Glomerular endothelial cell (primary cell): ENCODE measurements at regions not wholly inside any gene's neighbourhood (a gene's known extent, or its start where the extent isn't known, plus 50 kb on each side); places are given as distances from the start of the nearest gene placed in this dataset.
A peak's percentile ranks its signal among the peaks of the same experiment; 100 is the strongest.

Source experiments
- DNase-seq: peaks from one replicate; pipeline ENCODE4 v3.0.0-alpha.2; 2011; ENCODE audit warnings: low read depth, low spot score; ENCODE audit errors: extremely low read depth

DNA sequence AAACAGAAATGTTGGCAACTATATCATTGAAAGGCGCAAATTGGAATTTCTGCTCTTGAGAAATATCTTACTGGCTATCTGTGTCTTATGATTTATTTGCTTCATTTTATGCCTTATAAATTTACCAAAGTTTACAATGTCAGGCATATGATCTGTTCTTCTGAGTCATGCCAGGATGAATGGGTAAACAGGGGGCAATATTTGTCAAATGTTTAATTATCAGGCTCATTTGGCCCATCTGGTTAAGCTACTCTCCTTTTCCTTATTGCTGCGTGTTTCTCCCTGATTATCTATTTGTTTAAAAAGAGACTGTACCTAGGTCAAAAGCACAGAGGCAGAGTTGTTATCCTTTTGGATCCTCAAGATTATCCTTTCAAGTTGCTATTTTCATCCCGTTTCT lies 903.8 kb upstream of the PCDH10 start:
- no peak for DNase-seq

DNA sequence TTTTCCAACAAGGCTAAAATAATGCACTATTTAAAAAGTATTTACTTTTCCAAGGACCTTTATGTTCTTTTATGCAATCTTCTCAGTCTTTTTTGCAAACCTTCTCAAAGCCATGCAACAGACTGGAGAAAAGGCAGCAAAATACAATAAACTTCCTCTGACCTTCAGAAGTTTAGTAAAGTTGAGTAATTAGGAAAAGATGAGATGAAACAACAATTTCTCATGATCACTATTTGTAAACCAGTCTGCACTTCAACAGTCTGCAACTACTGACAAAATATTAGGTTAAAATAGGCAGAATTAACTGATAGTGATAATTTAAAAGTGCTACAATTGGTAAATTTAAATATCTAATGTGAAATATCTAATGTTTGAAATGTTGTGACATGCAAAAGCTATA lies 884.9 kb upstream of the PCDH10 start:
- DNase-seq = no peak

DNA sequence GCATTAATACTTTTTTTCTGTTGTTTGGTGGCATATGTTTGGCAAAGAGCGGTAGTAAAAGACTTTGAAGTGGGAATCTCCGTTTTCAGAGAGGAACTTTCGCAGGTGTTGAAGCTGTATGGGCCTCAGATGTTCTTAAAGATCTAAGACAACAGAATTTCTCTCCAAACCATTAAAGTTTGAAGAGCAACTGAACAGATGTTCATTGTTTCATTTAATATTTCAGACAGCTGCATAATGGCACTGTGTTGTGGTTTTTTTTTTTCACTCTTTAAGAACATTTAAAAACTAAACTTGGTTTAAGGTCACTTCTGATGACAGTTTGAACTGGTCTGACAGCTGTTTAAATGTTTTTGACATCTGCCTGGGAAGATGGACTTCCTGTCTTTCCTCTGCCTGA lies 882.7 kb upstream of the PCDH10 start:
- no peak for DNase-seq

DNA sequence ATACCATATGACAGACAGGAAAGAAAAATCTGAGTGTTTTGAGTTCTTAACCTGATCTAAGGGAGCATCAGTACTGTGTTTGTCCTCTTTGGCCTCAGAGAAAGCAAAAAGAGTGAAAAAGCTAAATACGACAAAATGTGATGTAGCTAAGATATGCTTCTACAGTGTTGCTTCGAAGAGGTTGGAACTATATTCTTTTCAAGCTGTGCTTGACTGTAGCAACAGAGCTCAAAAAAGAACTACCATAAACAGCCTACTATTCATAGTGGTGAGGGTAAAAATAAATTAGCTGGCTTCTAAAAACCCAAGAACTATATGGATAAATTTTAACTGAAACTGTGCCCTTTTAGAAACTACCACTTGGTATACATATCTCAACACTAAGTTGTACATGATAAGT lies 881.8 kb upstream of the PCDH10 start:
- DNase-seq = no peak

DNA sequence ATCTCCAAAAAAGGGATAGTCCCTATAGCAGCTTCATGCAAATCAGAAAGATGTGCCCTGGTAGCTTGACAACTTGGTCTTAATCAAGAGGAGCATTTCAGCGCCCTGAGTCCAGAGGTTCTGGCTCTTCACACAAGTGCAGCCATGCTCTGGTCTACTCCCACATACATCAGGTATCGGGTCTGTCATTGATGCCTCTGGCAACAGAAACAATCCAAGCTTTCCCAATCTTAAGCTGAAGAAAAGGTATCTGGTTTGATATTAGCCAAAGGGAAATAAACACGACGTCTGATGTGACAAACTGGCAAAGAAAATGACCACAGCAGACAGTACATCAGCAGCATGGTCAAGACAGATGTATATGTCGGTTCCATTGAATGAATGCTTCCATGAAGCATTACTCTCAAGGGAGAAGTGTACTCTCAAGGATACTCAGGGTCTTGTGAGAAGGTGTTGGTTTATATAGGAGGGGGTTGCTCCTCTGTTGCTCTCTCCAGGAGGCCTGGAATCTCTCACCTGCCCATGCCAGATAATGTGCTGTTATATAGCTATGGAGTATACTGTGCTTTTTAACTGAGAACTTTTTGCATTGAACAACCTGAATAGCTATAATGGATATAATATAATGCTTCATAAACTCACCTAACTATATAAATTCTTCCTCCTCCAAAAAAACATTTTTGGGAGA lies 879.6 kb upstream of the PCDH10 start:
- no peak for DNase-seq

DNA sequence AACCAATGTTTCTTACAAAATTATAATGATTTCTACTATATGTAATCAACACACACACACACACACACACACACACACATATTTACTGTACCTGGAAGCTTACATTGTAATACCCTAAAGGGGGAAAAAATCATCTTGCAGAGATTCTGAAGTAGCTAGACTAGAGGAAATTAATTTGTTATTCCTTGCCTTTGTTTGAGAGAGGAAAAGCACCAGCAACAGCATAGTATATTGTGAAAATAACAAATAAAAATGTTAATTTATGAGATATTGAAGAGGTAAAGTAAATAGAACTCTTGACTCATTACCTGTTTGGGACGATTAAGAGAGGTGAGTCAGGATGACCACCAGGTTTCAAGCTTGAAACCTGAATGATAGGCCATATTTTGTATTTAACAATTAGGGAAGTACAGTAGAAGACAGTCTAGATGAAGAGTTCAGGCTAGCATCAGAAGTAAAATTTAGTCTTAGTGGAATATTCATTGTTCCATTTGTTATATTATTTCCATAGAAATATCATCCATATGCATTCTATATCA lies 873.4 kb upstream of the PCDH10 start:
- no peak for DNase-seq

DNA sequence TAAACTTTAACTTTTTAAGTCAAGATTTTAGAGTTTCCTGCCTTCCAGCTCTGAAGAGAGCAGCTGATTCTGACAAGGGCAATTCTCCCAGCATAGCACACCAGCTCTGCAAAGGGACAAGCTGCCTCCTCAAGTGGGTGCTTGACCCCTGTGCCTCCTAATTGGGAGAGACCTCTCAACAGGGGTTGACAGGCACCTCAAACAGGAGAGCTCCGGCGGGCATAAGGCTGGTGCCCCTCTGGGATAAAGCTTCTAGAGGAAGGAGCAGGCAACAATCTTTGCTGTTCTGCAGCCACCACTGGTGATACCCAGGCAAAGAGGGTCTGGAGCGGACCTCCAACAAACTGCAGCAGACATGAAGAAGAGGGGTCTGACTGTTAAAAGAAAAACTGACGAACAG lies 872.9 kb upstream of the PCDH10 start:
- no peak for DNase-seq

DNA sequence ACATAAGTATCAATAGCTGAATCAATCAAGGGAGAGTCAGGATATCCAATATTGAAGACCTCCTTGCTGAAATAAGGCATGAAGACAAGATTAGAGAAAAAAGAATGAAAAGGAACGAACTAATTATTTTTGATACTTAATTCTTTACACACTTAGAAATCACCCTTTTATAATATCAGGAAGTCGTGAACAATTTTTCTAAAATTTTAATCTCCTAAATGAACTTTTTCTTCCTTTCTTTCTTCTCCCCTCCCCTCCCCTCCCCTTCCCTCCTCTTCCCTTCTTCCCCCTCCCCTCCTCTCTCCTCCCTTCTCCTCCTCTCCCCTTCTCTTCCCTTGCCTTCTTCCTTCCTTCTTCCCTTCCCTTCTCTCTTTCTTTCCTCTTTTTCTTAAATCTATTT lies 872.1 kb upstream of the PCDH10 start:
- no peak for DNase-seq

DNA sequence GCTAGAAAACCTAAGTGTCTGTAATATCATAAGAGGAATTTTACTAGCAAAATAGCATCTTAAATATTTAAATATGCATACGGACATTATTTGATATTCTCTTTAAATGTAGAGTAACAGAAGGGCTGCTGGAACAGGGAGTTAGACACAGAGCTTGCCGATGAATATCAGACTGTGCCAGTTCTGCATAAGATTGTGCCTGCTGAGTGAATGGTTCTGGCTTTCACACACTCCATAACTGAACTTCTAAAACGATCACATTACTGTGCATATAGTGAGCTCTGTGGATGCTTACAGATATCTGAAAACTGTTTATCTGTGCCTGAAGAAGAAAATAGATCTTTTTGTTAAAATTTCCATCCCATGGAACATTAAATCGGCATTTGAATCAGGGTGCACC lies 867.4 kb upstream of the PCDH10 start:
- no peak for DNase-seq

DNA sequence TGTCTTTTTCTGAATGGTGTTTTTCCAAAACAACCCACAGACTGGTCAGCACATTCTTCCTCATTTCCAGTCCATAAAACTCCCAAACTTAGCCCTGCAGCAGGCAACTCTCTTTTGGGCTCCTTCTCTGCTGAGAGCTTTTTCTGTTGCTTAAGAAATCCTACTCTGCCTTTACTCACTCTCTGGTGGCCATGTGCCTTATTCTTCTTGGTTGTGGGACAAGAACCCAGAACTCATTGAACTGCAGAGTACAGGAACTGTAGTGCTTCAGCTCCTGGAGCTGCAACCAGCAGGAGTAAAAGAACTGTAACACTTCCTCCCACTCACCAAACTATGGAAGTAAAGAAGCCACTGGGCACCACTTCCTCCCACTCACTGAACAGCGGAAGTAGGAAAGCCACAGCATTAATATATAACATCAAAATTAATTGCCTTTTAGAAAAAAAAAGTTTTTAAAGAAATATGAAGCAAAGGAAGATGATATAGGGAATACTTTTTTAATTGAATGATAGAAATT lies 864.1 kb upstream of the PCDH10 start:
- DNase-seq = no peak

DNA sequence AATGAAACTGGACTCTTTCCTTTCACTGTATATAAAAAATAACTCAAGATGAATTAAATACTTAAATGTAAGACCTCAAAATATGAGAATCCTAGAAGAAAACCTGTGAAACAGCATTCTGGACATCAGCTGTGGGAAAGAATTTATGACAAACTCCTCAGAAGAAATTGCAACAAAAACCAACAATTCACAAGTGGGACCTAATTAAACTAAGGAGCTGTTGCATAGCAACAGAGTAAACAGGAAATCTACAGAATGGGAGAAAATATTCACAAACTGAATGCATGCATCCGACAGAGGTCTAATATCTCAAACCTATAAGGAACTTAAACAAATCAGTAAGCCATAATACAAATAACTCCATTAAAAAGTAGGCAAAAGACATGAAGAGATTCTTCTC lies 851.7 kb upstream of the PCDH10 start:
- peak; percentile 9 for DNase-seq

DNA sequence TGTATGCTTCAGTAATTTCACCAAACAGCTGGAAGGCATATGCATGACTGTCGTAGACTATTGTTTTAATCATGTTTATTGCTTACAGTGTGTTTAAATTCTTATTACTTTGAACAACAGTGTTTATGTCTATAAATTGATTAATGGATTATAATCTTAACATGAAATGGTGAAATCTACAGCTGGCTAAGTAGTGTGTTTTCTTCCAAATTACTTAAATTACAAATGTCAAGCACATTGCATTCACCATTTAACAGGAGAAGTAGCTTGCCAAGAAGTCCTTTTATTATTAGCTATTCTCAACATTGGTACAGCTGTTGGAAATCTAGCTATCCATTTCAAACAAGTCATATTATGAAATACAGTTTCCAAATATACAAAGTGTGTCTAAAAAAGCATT lies 849.3 kb upstream of the PCDH10 start:
- DNase-seq = no peak

DNA sequence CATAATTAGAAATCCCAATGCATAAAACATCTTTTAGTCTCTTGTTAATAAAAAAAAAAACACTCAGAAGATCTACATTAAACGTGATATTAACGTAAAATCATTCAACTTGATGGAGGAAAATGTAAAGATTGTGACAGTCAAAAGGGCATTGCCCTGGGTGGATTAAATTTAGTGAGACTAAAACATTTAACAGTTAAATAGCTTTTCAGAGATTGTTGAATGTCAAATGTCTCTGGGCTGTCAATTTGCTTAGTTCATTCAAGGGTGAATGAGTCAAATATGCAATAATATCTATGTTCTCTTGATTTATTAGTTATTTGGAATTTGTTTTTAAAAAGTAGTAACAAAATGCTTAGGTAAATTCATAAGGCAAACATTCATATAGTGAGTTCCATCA lies 836.6 kb upstream of the PCDH10 start:
- no peak for DNase-seq

DNA sequence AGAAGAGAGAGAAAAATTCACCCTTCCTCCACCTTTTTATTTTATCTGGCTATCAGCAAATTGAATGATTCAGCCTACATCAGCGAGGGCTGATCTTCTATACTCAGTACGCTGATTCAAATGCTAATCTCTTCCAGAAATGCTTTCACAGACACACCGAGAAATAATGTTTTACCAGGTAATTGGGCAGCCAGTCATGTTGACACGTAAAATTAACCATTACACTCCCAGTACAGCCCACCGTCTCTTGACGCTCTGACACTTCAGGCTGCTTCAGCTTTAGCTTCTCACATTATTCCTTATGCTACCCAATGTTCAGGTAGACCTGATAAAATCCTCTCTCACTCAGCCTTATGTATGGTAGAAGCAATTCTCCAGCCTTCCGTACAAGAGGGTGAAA lies 835.2 kb upstream of the PCDH10 start:
- no peak for DNase-seq

DNA sequence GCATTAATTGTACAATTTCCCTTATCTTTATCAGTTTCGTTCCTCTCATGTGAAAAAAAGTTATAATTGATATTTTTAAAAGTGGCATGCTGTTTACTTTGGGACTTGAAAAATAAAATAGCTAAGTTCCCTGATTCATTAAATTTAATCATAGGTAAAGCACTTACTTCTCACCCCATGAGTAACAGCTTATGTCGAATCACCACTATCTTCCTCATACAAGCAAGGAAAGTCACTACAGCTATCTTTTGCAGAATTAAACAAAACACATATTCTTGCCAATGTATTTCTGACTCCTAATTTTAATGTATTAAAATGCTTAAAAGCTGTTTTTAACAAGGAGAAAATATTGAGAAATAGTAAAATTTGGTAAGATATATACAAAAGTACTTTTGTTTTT lies 832.4 kb upstream of the PCDH10 start:
- DNase-seq = no peak

DNA sequence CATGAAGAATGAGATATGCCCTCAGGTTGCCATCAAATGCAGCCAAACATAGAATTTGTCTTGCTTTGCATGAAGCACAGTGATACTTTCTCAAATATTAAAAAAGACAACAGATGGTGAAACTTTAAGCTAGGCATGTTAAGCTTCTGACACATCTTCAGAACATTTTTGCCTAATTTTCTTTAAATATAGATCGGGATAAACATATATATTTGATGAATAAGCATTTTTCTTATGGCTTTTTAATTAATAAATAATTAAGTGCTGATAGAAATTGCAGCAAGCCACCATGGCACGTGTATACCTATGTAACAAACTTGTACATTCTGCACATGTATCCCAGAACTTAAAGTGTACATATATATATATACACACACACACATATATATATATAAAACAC lies 831.2 kb upstream of the PCDH10 start:
- DNase-seq = no peak

DNA sequence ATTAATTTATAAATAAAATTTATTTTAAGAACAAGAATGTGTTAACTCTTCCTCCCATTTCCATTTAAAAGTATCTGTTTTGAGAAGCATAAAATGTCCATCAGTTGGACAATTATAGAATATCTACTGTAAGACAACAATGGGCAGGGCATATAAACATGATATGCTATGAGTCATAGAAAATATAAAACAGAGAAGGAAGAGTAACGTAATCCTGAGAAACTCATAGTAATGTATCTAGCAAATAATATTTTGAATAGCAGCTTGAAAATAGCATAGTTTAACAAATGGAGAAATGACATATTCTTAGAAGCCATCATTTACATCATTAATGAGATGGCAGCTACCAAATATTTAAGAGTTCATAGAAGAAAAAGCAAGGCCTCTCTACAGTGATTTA lies 820.3 kb upstream of the PCDH10 start:
- DNase-seq = no peak

DNA sequence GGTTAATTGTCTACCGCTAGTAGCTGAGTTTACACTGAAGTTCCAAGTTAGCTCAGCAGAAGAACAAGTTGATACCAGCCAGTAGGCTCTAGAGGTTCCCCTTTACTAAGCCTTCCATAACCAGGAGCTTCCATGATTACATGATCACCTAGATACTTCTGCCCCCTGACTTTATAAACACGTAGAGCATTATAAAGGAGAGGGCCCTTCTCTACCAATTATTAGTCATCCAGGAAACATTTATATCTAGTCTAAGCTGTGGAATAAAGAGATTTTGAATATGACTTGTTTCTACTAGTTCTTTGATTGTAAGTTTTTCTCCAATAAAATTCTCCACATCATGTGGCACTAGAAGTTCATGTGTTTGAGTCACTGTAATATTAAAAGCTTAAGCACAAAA lies 818.1 kb upstream of the PCDH10 start:
- DNase-seq = no peak

DNA sequence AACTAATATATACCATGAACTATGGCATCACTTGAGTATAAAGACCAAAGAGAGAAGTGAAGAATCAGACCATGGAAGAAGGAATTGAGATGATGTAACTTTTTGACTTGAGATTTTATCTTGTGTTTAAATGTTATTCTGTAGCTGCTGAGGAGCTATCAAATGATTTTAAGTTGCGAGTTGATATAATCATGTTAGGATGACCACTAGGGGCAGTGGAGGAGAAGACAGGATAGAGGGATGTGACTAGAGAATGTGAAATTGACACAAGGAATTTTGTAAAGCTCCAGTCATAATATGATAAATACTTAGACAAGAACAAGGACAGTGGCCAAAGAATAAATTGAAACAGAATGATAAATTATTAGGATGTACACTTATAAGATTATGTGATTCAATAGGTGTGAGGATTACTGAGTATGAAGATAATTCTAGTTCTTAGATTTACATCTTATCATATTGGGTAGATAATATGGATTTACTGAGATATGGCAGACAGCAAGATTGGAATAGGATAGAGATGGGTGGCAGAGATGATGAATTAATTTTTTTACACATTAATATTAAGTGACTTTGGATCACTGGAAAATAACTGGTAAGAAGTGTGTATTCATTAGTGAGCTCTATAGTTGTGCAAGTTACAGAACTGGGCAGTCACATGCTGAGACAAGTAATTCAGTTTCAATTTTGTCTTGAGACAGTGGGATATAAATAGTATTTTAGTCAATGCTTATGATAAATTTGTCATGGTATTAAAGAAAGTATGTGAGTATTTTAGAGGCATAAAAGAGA lies 816.0 kb upstream of the PCDH10 start:
- no peak for DNase-seq

DNA sequence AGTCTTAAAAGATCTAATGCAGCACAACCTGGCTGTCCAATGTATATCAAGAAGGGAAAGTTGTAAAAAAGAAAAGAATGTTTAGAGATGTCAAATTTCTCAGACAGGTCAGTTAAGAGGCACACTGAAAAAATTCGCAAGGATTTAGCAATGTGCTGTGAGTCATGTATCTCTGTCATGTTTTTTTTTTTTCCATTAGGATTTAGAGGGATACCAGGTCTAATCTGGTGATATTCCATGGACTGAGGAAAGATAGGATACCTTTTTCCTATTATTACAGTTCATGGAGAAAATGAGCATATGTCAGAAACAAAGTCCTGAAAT lies 815.4 kb upstream of the PCDH10 start:
- DNase-seq = no peak

DNA sequence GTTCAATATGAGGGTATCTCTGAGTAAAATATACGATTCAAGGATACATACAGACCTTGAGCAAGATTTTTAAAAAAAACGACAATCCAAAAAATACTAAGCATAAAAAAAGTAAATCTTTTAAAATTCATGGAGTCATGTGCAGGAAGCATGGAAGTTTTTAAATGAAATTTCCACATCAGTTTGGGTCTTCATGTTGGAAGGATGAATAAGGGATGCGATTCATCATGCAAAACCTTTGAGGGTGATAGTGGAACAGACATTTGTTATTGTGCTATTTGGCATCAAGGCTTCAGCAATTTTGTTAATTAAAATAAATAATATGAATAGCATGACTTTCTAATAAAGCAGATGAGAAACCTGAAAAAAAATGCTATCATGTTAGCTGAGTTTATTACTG lies 815.0 kb upstream of the PCDH10 start:
- no peak for DNase-seq
